Non-pigmented ciliary epithelial cell (primary cell): ENCODE measurements at regions not wholly inside any gene's neighbourhood (a gene's known extent, or its start where the extent isn't known, plus 50 kb on each side); places are given as distances from the start of the nearest gene placed in this dataset.

Source experiments
- DNase-seq: peaks from one replicate; pipeline ENCODE4 v3.0.0-alpha.2; 2010; ENCODE audit warnings: low read depth

- no peak for DNase-seq
Observed at GRCh38 chr19:31664096-31664495, 314.9 kb upstream of the TSHZ3 start.

- DNase-seq = no peak
Observed at GRCh38 chr19:31664997-31665396, 315.8 kb upstream of the TSHZ3 start.

GRCh38 chr19:31666126-31666525 lies 316.9 kb upstream of the TSHZ3 start:
- no peak for DNase-seq

- DNase-seq = no peak
Observed at GRCh38 chr19:31667106-31667505, 317.9 kb upstream of the TSHZ3 start.

- DNase-seq = no peak
Observed at GRCh38 chr19:31668921-31669320, 319.7 kb upstream of the TSHZ3 start.

- no peak for DNase-seq
Observed at GRCh38 chr19:31670931-31671330, 321.7 kb upstream of the TSHZ3 start.

GRCh38 chr19:31671411-31672035 lies 322.3 kb upstream of the TSHZ3 start:
- DNase-seq = no peak

GRCh38 chr19:31674503-31675192 lies 325.4 kb upstream of the TSHZ3 start:
- DNase-seq = no peak

GRCh38 chr19:31675193-31675913 lies 326.1 kb upstream of the TSHZ3 start:
- no peak for DNase-seq

- DNase-seq = no peak
Observed at GRCh38 chr19:31676271-31677004, 327.2 kb upstream of the TSHZ3 start.

GRCh38 chr19:31678421-31678820 lies 329.2 kb upstream of the TSHZ3 start:
- no peak for DNase-seq

GRCh38 chr19:31681121-31681520 lies 331.9 kb upstream of the TSHZ3 start:
- no peak for DNase-seq

GRCh38 chr19:31693131-31693932 lies 344.1 kb upstream of the TSHZ3 start:
- DNase-seq = no peak

GRCh38 chr19:31693933-31694269 lies 344.7 kb upstream of the TSHZ3 start:
- DNase-seq = no peak

GRCh38 chr19:31694761-31695160 lies 345.5 kb upstream of the TSHZ3 start:
- DNase-seq = no peak

- DNase-seq = no peak
Observed at GRCh38 chr19:31699421-31699820, 350.2 kb upstream of the TSHZ3 start.

GRCh38 chr19:31701146-31701545 lies 351.9 kb upstream of the TSHZ3 start:
- DNase-seq = no peak

GRCh38 chr19:31705656-31706055 lies 356.4 kb upstream of the TSHZ3 start:
- DNase-seq = no peak

- no peak for DNase-seq
Observed at GRCh38 chr19:31706131-31706530, 356.9 kb upstream of the TSHZ3 start.

GRCh38 chr19:31706691-31707620 lies 357.7 kb upstream of the TSHZ3 start:
- DNase-seq = no peak

- DNase-seq = no peak
Observed at GRCh38 chr19:31708520-31708919, 359.3 kb upstream of the TSHZ3 start.
